ENCODE measurements at regions not wholly inside any gene's neighbourhood (a gene's known extent, or its start where the extent isn't known, plus 50 kb on each side); places are given as distances from the start of the nearest gene placed in this dataset.

DNA sequence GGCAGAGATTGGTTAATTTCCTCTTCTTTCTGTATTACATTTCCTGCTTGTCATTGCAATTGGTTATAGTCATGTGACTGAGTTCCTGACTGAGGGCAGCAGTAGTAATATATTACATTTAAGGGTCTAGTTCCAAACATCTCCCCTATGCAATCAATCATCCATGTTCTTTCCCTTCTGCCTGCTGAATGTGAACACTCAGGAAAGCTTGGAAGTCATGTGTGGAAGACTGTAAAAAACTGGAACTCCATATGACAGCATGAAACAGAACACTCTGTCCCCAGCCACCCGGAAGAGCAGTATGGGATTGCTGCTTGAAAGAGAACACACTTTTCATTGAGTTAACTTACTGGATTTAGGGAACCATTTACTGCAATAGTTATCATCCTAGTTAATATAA is 459.7 kb upstream of the SEMA3A start:
- Histone ChIP-seq H2AFZ (ENCODE audit: low read length) (no peak overlapping the region), H3K27ac (ENCODE audit: low read length) (no peak overlapping the region), H3K79me2 (ENCODE audit: low read length) (no peaks in the 10 kb centered on the region), H3K9me2 (replicated peaks; ENCODE audit: insufficient read depth, low read length) (no peaks in the 10 kb centered on the region), H3K4me1 (ENCODE audit: low read length) (no peaks in the 10 kb centered on the region), H3K36me3 (replicated peaks; ENCODE audit: insufficient read depth, low read length) (no peaks in the 10 kb centered on the region), H3K4me2 (ENCODE audit: low read depth, low read length) (no peak overlapping the region), H3K27me3 (replicated peaks; ENCODE audit: insufficient read depth, low read length) (no peaks in the 10 kb centered on the region), H3K9ac (ENCODE audit: low read length) (no peak overlapping the region), H4K20me1 (ENCODE audit: insufficient read depth, low read length) (no peaks in the 10 kb centered on the region), H3K4me3 (ENCODE audit: low read length) (no peak overlapping the region), H3F3A (ENCODE audit: insufficient read depth, low read length) (no peaks in the 10 kb centered on the region), H3K9me3 (replicated peaks; ENCODE audit: insufficient read depth, low read length) (no peaks in the 10 kb centered on the region)
- DNase-seq = no peak
- TF ChIP-seq, protein P1, sequence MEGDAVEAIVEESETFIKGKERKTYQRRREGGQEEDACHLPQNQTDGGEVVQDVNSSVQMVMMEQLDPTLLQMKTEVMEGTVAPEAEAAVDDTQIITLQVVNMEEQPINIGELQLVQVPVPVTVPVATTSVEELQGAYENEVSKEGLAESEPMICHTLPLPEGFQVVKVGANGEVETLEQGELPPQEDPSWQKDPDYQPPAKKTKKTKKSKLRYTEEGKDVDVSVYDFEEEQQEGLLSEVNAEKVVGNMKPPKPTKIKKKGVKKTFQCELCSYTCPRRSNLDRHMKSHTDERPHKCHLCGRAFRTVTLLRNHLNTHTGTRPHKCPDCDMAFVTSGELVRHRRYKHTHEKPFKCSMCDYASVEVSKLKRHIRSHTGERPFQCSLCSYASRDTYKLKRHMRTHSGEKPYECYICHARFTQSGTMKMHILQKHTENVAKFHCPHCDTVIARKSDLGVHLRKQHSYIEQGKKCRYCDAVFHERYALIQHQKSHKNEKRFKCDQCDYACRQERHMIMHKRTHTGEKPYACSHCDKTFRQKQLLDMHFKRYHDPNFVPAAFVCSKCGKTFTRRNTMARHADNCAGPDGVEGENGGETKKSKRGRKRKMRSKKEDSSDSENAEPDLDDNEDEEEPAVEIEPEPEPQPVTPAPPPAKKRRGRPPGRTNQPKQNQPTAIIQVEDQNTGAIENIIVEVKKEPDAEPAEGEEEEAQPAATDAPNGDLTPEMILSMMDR (IDR thresholded peaks at IDR 0.05; ENCODE audit: low read length) = no peak
- TF ChIP-seq EZH2phosphoT487 (IDR thresholded peaks at IDR 0.05; ENCODE audit: low read length) (no peak), EZH2 (optimal IDR thresholded peaks at IDR 0.05; ENCODE audit: low read depth, low read length) (no peak)

DNA sequence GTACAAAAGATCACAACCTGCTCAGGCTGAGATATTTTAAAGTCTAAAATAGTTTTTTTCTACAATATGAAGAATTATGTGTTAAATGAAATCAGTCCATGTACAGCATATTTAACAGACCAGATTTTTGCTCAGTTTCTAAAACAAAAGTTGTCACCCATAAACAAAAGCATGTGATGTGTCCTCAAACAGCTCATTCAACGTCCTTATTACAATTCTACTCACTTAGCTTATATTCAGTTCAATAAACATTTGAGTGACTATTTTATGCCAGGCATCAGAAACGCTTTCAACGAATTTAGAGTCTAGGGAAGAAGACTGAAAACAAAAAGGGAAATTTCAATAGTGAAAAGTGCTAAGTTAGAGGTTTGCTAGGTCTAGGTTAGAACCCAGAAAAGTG is 457.3 kb upstream of the SEMA3A start:
- TF ChIP-seq EZH2phosphoT487 (IDR thresholded peaks at IDR 0.05; ENCODE audit: low read length) (no peak), EZH2 (optimal IDR thresholded peaks at IDR 0.05; ENCODE audit: low read depth, low read length) (no peak)
- TF ChIP-seq, protein P1 (IDR thresholded peaks at IDR 0.05; ENCODE audit: low read length) = no peak
- Histone ChIP-seq H3K4me1 (ENCODE audit: low read length) (no peaks in the 10 kb centered on the region), H3K4me2 (ENCODE audit: low read depth, low read length) (no peak overlapping the region), H4K20me1 (ENCODE audit: insufficient read depth, low read length) (no peaks in the 10 kb centered on the region), H3K27me3 (replicated peaks; ENCODE audit: insufficient read depth, low read length) (no peaks in the 10 kb centered on the region), H3K9me3 (replicated peaks; ENCODE audit: insufficient read depth, low read length) (no peaks in the 10 kb centered on the region), H3F3A (ENCODE audit: insufficient read depth, low read length) (no peaks in the 10 kb centered on the region), H3K9me2 (replicated peaks; ENCODE audit: insufficient read depth, low read length) (no peaks in the 10 kb centered on the region), H3K79me2 (ENCODE audit: low read length) (no peaks in the 10 kb centered on the region), H3K27ac (ENCODE audit: low read length) (no peak overlapping the region), H2AFZ (ENCODE audit: low read length) (no peak overlapping the region), H3K4me3 (ENCODE audit: low read length) (no peak overlapping the region), H3K36me3 (replicated peaks; ENCODE audit: insufficient read depth, low read length) (no peaks in the 10 kb centered on the region), H3K9ac (ENCODE audit: low read length) (no peak overlapping the region)
- DNase-seq = no peak

DNA sequence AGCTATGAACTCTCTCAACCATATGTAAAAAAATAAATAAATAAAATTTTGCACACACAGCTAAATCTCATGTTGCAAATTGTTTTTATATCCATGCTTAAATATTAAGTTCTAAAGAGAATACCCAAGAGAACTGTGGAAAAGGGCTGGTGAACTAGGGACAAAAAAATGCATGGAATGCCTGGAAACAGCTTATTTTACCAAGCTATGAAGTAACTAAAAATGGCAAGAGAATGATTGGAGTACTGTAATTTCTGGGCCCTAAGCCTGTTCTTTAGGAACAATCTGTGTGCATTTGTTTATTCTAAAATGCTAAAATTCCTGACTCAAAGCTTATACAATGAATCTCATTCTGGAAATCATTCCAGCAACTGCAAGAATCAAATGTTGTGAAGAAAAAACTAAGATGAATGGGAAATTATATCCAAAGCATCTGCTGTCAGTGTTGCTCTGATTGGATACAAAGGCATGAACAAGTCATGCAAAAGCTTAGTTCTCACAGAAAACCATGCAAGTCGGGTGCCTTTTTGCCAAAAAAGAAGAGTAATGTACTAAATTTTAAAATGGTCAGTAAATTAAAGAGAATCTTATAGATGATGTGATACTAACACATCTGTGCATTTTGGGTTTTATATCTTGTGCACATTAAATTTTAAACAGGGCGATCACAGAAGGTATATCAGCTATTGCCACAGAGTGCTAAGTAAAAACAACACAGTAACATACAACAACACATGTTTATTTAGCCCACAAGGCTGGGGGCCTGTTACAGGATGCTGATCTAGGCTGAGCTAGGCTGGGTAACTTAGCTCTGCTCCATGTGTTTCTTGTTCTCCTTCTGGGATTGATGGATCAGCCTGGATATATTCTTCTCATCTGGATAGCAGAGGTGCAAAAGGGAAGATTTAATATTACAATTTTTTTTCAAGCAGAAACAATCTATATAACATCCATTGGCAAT is 453.5 kb upstream of the SEMA3A start:
- TF ChIP-seq EZH2phosphoT487 (IDR thresholded peaks at IDR 0.05; ENCODE audit: low read length) = no peak
- no peak for TF ChIP-seq EZH2 (optimal IDR thresholded peaks at IDR 0.05; ENCODE audit: low read depth, low read length)
- TF ChIP-seq, protein P1 (IDR thresholded peaks at IDR 0.05; ENCODE audit: low read length) = no peak
- Histone ChIP-seq H3K36me3 (replicated peaks; ENCODE audit: insufficient read depth, low read length) (no peaks in the 10 kb centered on the region), H3K9me3 (replicated peaks; ENCODE audit: insufficient read depth, low read length) (no peaks in the 10 kb centered on the region), H2AFZ (ENCODE audit: low read length) (no peak overlapping the region), H3K4me2 (ENCODE audit: low read depth, low read length) (no peak overlapping the region), H4K20me1 (ENCODE audit: insufficient read depth, low read length) (no peaks in the 10 kb centered on the region), H3K79me2 (ENCODE audit: low read length) (no peaks in the 10 kb centered on the region), H3K4me1 (ENCODE audit: low read length) (no peaks in the 10 kb centered on the region), H3K27me3 (replicated peaks; ENCODE audit: insufficient read depth, low read length) (no peaks in the 10 kb centered on the region), H3F3A (ENCODE audit: insufficient read depth, low read length) (no peaks in the 10 kb centered on the region), H3K27ac (ENCODE audit: low read length) (no peak overlapping the region), H3K9ac (ENCODE audit: low read length) (no peak overlapping the region), H3K9me2 (replicated peaks; ENCODE audit: insufficient read depth, low read length) (no peaks in the 10 kb centered on the region), H3K4me3 (ENCODE audit: low read length) (no peak overlapping the region)
- DNase-seq = no peak

Measured in MM.1S (cell line).